ENCODE measurements at regions not wholly inside any gene's neighbourhood (a gene's known extent, or its start where the extent isn't known, plus 50 kb on each side); places are given as distances from the start of the nearest gene placed in this dataset.

DNA sequence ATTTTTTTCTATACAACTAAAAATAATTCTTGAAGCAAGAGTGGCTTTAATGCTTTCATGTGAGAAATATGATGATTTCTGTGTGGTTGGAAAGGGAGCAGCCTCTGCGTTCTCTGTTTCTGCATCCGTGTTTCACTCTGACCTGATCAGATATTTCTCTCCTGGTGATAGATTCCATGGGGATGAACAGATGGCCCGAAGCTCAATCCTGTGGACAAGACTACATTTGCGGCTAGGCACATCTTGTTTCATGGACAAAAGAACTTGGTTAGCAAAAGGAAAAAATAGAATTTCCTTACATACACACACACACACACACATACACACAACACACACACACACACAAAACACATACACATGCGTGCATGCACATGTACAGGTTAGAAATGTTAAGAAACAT, 218.2 kb upstream of the ADAMTS16 start:
- Histone ChIP-seq H2AFZ (no peak overlapping the region), H3F3A (replicated peaks; ENCODE audit: low read depth) (no peaks in the 10 kb centered on the region), H3K4me2 (no peak overlapping the region), H3K79me2 (replicated peaks; ENCODE audit: insufficient read depth) (no peaks in the 10 kb centered on the region), H3K4me1 (ENCODE audit: insufficient read depth) (no peaks in the 10 kb centered on the region), H3K9me2 (ENCODE audit: insufficient read depth) (peaks cover 4% of the 10 kb centered on the region; the same call in 1 of the 2 replicates), H3K4me3 (no peak overlapping the region), H4K20me1 (replicated peaks; ENCODE audit: insufficient read depth) (no peaks in the 10 kb centered on the region), H3K27me3 (ENCODE audit: insufficient read depth) (no peaks in the 10 kb centered on the region), H3K36me3 (ENCODE audit: insufficient read depth) (no peaks in the 10 kb centered on the region), H3K27ac (ENCODE audit: low read depth) (no peak overlapping the region)
- DNase-seq (ENCODE audit: low spot score) (no peak), ATAC-seq (no peak)
- no peaks in the 10 kb centered on the region for H3K36me3 Mint-ChIP-seq (ENCODE audit: low read depth)
- no peak for TF ChIP-seq STAT1 (IDR thresholded peaks at IDR 0.05; ENCODE audit: unreplicated experiment)
- TF ChIP-seq, protein P1, sequence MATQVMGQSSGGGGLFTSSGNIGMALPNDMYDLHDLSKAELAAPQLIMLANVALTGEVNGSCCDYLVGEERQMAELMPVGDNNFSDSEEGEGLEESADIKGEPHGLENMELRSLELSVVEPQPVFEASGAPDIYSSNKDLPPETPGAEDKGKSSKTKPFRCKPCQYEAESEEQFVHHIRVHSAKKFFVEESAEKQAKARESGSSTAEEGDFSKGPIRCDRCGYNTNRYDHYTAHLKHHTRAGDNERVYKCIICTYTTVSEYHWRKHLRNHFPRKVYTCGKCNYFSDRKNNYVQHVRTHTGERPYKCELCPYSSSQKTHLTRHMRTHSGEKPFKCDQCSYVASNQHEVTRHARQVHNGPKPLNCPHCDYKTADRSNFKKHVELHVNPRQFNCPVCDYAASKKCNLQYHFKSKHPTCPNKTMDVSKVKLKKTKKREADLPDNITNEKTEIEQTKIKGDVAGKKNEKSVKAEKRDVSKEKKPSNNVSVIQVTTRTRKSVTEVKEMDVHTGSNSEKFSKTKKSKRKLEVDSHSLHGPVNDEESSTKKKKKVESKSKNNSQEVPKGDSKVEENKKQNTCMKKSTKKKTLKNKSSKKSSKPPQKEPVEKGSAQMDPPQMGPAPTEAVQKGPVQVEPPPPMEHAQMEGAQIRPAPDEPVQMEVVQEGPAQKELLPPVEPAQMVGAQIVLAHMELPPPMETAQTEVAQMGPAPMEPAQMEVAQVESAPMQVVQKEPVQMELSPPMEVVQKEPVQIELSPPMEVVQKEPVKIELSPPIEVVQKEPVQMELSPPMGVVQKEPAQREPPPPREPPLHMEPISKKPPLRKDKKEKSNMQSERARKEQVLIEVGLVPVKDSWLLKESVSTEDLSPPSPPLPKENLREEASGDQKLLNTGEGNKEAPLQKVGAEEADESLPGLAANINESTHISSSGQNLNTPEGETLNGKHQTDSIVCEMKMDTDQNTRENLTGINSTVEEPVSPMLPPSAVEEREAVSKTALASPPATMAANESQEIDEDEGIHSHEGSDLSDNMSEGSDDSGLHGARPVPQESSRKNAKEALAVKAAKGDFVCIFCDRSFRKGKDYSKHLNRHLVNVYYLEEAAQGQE (IDR thresholded peaks at IDR 0.05; ENCODE audit: unreplicated experiment), result no peak
- TF ChIP-seq, protein P2, sequence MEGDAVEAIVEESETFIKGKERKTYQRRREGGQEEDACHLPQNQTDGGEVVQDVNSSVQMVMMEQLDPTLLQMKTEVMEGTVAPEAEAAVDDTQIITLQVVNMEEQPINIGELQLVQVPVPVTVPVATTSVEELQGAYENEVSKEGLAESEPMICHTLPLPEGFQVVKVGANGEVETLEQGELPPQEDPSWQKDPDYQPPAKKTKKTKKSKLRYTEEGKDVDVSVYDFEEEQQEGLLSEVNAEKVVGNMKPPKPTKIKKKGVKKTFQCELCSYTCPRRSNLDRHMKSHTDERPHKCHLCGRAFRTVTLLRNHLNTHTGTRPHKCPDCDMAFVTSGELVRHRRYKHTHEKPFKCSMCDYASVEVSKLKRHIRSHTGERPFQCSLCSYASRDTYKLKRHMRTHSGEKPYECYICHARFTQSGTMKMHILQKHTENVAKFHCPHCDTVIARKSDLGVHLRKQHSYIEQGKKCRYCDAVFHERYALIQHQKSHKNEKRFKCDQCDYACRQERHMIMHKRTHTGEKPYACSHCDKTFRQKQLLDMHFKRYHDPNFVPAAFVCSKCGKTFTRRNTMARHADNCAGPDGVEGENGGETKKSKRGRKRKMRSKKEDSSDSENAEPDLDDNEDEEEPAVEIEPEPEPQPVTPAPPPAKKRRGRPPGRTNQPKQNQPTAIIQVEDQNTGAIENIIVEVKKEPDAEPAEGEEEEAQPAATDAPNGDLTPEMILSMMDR (conservative IDR thresholded peaks at IDR 0.05; ENCODE audit: low read depth in 2 of 2), result no peak
- TF ChIP-seq EZH2 (IDR thresholded peaks at IDR 0.05; ENCODE audit: low read depth, unreplicated experiment), result no peak
- TF ChIP-seq, protein P3, sequence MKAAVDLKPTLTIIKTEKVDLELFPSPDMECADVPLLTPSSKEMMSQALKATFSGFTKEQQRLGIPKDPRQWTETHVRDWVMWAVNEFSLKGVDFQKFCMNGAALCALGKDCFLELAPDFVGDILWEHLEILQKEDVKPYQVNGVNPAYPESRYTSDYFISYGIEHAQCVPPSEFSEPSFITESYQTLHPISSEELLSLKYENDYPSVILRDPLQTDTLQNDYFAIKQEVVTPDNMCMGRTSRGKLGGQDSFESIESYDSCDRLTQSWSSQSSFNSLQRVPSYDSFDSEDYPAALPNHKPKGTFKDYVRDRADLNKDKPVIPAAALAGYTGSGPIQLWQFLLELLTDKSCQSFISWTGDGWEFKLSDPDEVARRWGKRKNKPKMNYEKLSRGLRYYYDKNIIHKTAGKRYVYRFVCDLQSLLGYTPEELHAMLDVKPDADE (IDR thresholded peaks at IDR 0.05), result no peak
- TF ChIP-seq EZH2phosphoT487 (IDR thresholded peaks at IDR 0.05; ENCODE audit: unreplicated experiment), result no peak
- H3K9me3 Mint-ChIP-seq, result no peaks in the 10 kb centered on the region
- no peak overlapping the region for H3K27ac Mint-ChIP-seq
- H3K27me3 Mint-ChIP-seq (ENCODE audit: insufficient read depth, low read depth, poor library complexity), result peaks cover 2% of the 10 kb centered on the region
- no peak overlapping the region for H3K4me3 Mint-ChIP-seq
- H3K4me1 Mint-ChIP-seq, result no peaks in the 10 kb centered on the region

DNA sequence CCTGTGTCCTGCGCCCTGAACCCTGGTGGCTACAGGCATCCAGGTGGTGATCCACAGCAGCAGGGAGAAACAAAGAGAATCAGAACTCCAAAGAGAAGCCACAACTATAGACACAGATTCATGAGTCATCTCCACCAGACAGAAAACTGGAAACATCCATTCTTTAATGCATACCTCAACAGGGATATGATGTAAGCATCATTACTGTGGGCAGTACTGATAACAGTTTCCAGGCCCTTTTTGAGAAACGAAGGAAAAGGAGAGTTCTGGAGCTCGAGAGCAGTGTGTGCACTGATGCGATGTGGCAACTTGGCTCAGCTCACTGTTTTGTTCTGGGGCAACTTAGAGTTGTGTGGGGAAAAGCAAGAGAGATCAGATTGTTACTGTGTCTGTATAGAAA, 215.6 kb upstream of the ADAMTS16 start:
- H3K9me2 ChIP-seq (ENCODE audit: insufficient read depth), result peaks cover 4% of the 10 kb centered on the region; the same call in 1 of the 2 replicates
- no peak overlapping the region for H3K4me3 ChIP-seq
- no peaks in the 10 kb centered on the region for H3K4me1 ChIP-seq (ENCODE audit: insufficient read depth)
- no peak overlapping the region for H3K27ac Mint-ChIP-seq
- H4K20me1 ChIP-seq (replicated peaks; ENCODE audit: insufficient read depth), result no peaks in the 10 kb centered on the region
- H3K36me3 ChIP-seq (ENCODE audit: insufficient read depth), result no peaks in the 10 kb centered on the region
- no peaks in the 10 kb centered on the region for H3F3A ChIP-seq (replicated peaks; ENCODE audit: low read depth)
- no peaks in the 10 kb centered on the region for H3K79me2 ChIP-seq (replicated peaks; ENCODE audit: insufficient read depth)
- no peaks in the 10 kb centered on the region for H3K9me3 Mint-ChIP-seq
- no peak for DNase-seq (ENCODE audit: low spot score)
- no peak overlapping the region for H3K4me2 ChIP-seq
- no peaks in the 10 kb centered on the region for H3K27me3 ChIP-seq (ENCODE audit: insufficient read depth)
- H3K4me1 Mint-ChIP-seq, result peaks cover 9% of the 10 kb centered on the region; the same call in 2 of the 3 replicates
- H3K36me3 Mint-ChIP-seq (ENCODE audit: low read depth), result no peaks in the 10 kb centered on the region
- ATAC-seq, result no peak
- H3K27me3 Mint-ChIP-seq (ENCODE audit: insufficient read depth, low read depth, poor library complexity), result peaks cover 5% of the 10 kb centered on the region
- no peak overlapping the region for H2AFZ ChIP-seq
- no peak overlapping the region for H3K27ac ChIP-seq (ENCODE audit: low read depth)
- H3K4me3 Mint-ChIP-seq, result no peak overlapping the region
- TF ChIP-seq NANOG (IDR thresholded peaks at IDR 0.05; ENCODE audit: borderline replicate concordance) (no peak), EZH2 (IDR thresholded peaks at IDR 0.05; ENCODE audit: low read depth, unreplicated experiment) (no peak), CREB1 (CRISPR knock-in tag; IDR thresholded peaks at IDR 0.05; ENCODE audit: low read depth) (no peak), EZH2phosphoT487 (IDR thresholded peaks at IDR 0.05; ENCODE audit: unreplicated experiment) (no peak), STAT1 (IDR thresholded peaks at IDR 0.05; ENCODE audit: unreplicated experiment) (no peak), ZNF331 (CRISPR knock-in tag; IDR thresholded peaks at IDR 0.05; ENCODE audit: low read depth) (no peak), ZNF114 (CRISPR knock-in tag; IDR thresholded peaks at IDR 0.05) (no peak), JUNB (IDR thresholded peaks at IDR 0.05; ENCODE audit: unreplicated experiment) (no peak), POLR2AphosphoS5 (IDR thresholded peaks at IDR 0.05; ENCODE audit: low read depth) (no peak)
- TF ChIP-seq, protein P3 (IDR thresholded peaks at IDR 0.05), result no peak
- TF ChIP-seq, protein P1 (IDR thresholded peaks at IDR 0.05; ENCODE audit: unreplicated experiment), result no peak

Measured in GM23338 (cell line).